NCI-H1436 treated with DMSO at 0.1 percent for 48 hours (cell line): ENCODE measurements at regions not wholly inside any gene's neighbourhood (a gene's known extent, or its start where the extent isn't known, plus 50 kb on each side); places are given as distances from the start of the nearest gene placed in this dataset.
"Not testable (repeated sequence)": the region's sequence is repeated elsewhere in the genome, so short reads cannot be mapped to it uniquely, and the experiment has no call there.

Experiments used
- DNase-seq: peaks from one replicate; lab custom pipeline; 2025; lab: John Stamatoyannopoulos, UW

DNA sequence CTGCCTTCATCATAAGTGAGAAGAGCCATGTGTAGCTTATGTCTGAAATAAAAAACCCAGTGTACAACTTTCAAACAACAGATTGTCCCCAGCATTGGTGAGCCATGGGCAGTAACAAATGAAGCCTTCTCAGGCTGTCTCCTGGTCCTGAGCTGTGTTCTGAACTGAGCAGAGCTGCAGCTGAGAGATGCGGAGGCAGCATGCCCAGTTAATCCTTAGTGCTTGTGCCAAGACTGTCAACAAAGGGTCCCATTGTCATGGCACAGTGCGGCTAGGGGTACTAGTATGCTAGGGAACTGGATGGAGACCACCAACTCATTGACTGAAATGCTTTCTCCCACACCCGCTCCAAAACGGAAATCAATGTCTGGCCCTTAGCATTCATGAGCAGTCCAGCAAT, 154.3 kb downstream of the RMST start:
- DNase-seq = no peak

DNA sequence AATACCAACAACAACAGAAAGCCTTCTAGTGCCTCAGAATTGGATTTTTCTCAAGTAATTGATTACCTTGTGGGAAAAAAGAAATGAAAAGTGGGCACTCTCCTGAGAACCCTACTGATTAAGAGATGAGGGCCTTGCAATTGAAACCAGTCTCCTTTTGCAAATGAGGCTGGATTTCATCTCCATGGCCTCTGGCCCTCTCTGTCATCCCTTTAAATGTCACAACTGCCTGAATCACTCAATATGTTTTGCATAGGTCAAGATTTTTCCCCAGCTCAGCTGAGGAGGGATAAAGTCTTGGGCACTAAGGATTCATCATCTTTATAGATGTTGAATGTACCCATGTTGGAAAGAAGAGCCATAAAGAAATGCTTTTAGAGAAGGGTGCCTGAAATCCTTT, 166.4 kb downstream of the RMST start:
- no peak for DNase-seq

- DNase-seq = no peak
These were observed 166.8 kb downstream of the RMST start for GRCh38 chr12:97629382-97629781.

- DNase-seq = no peak
These were observed 167.8 kb downstream of the RMST start for GRCh38 chr12:97630356-97630755.

GRCh38 chr12:97630875-97631274, 168.3 kb downstream of the RMST start:
- no peak for DNase-seq

DNA sequence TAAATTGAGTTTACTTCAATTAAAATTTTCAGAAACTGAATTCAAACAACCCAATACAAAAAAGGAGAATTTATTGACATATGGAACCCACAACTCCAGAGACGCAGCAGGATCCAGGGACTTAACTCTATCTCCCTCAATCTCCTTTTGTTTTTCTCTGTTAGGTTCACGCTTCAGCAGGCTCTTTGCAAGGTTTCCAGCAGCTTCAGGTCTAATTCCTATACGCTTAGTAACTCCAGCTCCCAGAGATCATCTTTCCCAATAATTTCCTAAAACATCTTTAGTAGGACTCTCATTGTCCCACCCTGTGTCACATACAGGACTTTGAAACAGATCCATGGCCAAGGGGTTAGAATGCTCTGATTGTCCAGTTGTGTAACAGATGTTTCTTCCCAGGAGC, 175.2 kb downstream of the RMST start:
- no peak for DNase-seq

GRCh38 chr12:97638739-97639138, 176.1 kb downstream of the RMST start:
- no peak for DNase-seq

- DNase-seq = no peak
These were observed 177.1 kb downstream of the RMST start for GRCh38 chr12:97639702-97640101.

DNA sequence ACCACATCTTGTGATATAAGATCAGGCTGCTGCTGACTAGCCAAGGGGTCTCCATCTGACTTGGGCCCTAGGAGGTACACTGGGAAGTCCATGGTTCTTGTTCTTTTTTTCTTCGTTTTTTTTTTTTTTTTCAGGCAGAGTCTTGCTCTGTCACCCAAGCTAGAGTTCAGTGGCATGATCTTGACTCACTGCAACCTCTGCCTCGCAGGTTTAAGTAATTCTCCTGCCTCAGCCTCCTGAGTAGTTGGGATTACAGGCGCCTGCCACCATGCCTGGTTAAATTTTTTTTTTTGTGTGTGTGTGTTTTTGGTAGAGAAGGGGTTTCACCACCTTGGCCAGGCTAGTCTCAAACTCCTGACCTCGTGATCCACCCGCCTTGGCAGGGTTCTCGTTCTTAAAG, 178.2 kb downstream of the RMST start:
- DNase-seq = no peak

GRCh38 chr12:97642911-97643310, 180.3 kb downstream of the RMST start:
- DNase-seq = no peak

DNA sequence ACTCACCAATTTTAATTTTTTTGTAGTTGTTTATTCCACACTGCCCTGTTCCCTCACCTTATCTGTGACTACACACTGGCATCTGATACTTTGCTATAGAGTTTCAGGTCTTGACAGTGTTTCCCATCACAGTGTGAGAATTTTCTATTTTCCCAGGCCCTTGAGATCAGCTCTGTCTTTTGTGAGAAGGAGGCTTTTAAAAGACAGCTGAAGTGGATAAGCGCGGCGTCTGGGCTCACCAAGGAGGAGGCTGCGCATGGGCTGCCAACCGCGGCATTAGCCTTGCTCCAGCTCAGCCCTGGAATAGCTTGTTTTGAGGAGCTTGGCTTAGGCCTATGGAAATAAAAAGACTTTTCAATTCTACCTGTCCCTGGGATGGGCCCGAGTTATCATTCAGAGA, 181.3 kb downstream of the RMST start:
- no peak for DNase-seq

DNA sequence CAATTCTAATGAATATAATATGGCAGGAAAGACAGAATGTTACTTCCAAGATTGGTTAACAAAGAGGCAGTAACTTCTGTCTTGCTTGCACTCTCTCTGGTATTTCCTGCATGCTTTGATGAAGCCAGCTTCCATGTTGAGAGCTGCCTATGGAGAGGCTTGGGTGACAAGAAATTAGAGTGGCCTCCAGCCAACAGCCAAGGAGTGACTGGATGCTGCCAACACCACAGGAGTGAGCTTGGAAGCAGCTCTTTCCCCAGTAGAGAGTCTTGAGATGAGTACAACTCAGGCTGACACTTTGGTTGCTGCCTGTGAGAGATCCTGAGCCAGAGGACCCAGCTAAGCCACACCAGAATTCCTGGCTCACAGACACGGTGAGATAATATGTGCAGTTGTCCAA, 183.1 kb downstream of the RMST start:
- DNase-seq = no peak

DNA sequence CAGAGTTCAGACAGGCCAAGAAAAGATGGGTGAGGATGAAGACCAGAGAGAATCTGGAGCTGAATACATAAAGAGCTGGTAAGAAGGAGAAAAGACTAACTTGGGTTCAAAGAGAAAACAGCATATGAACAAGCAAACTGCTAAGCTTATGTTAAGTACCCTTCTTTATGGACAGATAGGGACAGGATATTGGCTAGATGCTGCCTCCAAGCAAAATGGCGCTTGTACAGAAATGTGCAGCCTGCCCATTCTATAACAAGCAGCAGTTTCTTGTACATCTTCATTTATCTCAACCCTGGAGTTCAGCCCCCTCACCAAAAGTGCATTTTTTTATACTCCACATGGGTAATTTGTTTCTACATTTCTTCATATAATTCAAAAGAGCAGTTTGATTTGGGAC, 184.5 kb downstream of the RMST start:
- no peak for DNase-seq

DNA sequence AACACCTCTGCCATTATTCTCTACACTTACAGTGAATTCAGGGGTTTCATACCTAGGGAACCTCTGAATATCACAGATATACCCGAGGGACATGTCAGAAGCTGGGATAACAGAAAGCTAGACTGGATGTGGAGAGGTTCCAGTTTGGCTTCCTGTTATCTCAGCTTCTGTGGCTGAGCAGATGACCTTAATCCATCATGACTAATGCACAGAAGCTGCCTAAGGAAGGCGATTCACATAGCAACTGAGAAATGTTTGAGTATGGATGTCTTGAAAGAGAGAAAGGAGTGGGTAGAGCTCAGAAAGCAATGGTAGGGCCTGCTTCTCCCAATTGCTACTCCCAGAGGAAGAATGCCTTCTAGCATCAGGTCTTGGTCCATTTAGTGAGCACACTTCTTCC, 187.6 kb downstream of the RMST start:
- DNase-seq = no peak

- not testable (repeated sequence) for DNase-seq
These were observed 193.9 kb downstream of the RMST start for GRCh38 chr12:97656548-97656947.

GRCh38 chr12:97659117-97659880, 196.7 kb downstream of the RMST start:
- no peak for DNase-seq

DNA sequence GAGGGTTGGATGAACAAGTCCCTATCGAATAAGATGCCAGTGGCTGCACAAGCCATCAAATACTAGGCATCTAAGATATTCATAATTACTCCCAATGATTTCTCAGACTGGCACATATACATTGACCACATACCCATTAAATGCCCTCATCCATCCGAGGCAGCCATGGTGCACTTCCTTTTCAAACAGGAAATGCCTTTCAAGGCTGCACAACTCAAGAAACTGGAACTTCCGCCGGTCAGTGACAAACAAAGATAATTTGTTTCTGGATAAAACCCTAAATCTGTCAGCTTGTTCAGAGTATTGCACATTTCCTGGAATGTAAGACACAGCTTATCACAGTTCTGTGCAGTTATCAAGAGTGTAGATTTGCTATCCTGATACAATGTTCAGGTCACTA, 203.7 kb downstream of the RMST start:
- no peak for DNase-seq

GRCh38 chr12:97672870-97673269, 210.3 kb downstream of the RMST start:
- no peak for DNase-seq

- peak; percentile 60 for DNase-seq
These were observed 218.1 kb downstream of the RMST start for GRCh38 chr12:97680751-97681150.

- DNase-seq = no peak
These were observed 219.3 kb downstream of the RMST start for GRCh38 chr12:97681612-97682504.

DNA sequence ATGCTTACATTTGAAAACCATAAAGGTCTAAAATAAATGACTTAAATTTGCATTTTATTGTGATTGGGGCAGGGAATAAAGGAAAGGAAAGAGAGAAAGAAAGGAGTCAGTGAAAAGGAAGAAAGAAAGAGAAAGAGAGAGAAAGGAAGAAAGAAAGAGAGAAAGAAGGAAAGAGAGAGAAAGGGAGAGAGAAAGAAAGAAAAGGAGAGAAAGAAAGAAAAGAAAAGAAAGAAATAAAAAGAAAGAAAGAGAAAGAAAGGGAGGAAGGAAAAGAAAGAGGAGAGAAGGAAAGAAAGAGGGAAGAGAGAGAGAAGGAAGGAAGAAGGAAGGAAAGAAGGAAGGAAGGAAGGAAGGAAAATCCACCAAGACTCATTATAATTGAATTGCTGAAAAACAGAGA, 222.8 kb downstream of the RMST start:
- DNase-seq = no peak

DNA sequence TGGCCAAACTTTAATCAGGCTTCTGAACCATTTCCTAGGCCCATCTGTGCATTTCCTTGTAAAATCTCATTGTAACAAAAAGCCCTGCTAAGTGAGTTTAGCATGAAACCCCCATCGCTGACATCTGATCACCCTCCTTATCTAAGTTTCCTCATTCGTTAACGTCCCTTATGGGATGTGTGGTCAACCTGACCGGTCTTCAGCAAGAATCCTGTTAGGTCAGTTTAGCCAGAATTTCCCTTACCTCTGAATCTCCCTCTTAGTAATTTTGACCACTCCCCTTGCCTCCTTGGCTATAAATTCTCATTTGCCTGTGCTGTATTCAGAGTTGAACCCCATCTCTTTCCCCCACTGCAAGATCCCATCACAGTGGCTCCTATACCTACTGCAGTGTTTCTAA, 239.3 kb downstream of the RMST start:
- DNase-seq = no peak

DNA sequence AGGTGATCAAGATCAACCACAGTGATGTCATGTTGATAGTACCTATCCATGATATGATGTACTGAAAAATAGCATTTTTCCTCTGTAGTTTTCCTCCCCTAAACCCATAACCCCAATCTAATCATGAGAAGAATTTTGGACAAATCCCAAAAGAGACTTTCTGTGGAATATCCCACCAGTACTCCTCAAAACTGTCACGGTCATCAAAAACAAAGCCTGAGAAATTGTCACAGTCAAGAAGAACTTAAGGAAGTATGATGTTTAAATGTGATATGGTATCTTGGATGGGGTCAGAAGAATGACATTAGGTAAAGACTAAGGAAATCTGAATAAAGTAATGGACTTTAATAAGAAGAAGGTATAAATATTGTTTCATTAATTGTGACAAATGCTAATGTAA, 248.8 kb downstream of the RMST start:
- no peak for DNase-seq
